Breast epithelium (tissue), 3 donors: ENCODE measurements at regions not wholly inside any gene's neighbourhood (a gene's known extent, or its start where the extent isn't known, plus 50 kb on each side); places are given as distances from the start of the nearest gene placed in this dataset.

Experiments
- POLR2A ChIP-seq: fragments of 450-650 bp; IDR thresholded peaks from one replicate; pipeline ENCODE4 v1.6.1; 2016; ENCODE audit warnings: antibody characterized with exemption, mild to moderate bottlenecking, moderate library complexity
- POLR2AphosphoS5 ChIP-seq, 3 donors: sonication (generic); formaldehyde crosslinking; IDR thresholded peaks; one replicate each; pipeline ENCODE4 v1.6.1; 2017; ENCODE audit warnings: antibody characterized with exemption in 3 of 3
- TF ChIP-seq, protein P1 (sequence below), 3 donors: fragments of 450-650 bp; IDR thresholded peaks; one replicate each; pipeline ENCODE4 v1.5.1; 2016 to 2017; ENCODE audit warnings: antibody characterized with exemption in 3 of 3, mild to moderate bottlenecking in 3 of 3, moderate library complexity in 3 of 3

DNA sequence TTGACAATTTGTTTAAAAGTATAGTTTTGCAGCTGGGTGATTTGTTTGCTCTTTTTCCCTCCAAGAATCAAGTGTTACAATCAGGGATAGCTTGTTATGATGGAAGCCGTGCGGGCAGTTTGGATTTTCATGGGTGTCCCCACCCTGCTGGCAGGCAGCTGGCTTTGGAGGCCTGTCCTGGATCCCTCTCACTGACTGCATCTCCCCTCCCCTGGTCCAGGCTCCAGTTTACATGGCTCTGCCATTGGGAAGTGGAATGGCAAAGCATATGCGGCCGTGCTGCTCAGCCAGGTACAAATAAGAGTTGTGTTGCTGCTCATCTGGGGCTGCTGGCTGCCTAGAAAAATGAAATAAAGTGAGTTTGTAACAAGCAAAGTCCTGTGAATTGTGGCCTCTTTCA lies 76.0 kb downstream of the CXCL12 start:
- TF ChIP-seq, protein P1, sequence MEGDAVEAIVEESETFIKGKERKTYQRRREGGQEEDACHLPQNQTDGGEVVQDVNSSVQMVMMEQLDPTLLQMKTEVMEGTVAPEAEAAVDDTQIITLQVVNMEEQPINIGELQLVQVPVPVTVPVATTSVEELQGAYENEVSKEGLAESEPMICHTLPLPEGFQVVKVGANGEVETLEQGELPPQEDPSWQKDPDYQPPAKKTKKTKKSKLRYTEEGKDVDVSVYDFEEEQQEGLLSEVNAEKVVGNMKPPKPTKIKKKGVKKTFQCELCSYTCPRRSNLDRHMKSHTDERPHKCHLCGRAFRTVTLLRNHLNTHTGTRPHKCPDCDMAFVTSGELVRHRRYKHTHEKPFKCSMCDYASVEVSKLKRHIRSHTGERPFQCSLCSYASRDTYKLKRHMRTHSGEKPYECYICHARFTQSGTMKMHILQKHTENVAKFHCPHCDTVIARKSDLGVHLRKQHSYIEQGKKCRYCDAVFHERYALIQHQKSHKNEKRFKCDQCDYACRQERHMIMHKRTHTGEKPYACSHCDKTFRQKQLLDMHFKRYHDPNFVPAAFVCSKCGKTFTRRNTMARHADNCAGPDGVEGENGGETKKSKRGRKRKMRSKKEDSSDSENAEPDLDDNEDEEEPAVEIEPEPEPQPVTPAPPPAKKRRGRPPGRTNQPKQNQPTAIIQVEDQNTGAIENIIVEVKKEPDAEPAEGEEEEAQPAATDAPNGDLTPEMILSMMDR (IDR thresholded peaks at IDR 0.05), result no peak
- no peak for TF ChIP-seq POLR2AphosphoS5 (IDR thresholded peaks at IDR 0.05)
- TF ChIP-seq POLR2A, result no peak
